Spleen (tissue), 11 donors: ENCODE measurements at regions not wholly inside any gene's neighbourhood (a gene's known extent, or its start where the extent isn't known, plus 50 kb on each side); places are given as distances from the start of the nearest gene placed in this dataset.

Experiments
- DNase-seq: peaks from one replicate; pipeline ENCODE4 v3.0.0-alpha.2; 2020
- H3K27ac ChIP-seq, 8 donors: fragments of 200-600 bp; sonication (generic) in 7 of 8; 1 replicate in 4 of 8; 2 replicates in 4 of 8; pipeline versions ENCODE4 v1.5.0 to v1.8.0; 2016 to 2021; ENCODE audit warnings: inconsistent platforms in 4 of 8, mild to moderate bottlenecking in 4 of 8, moderate library complexity in 1 of 8
- H3K27me3 ChIP-seq, 7 donors: fragments of 200-600 bp; sonication (generic) in 6 of 7; replicated peaks in 1 of 7; 1 replicate in 4 of 7; 2 replicates in 3 of 7; pipeline versions ENCODE4 v1.5.0 to v1.8.0; 2016 to 2021; ENCODE audit warnings: inconsistent platforms in 3 of 7, mild to moderate bottlenecking in 1 of 7
- H3K36me3 ChIP-seq, 6 donors: fragments of 200-600 bp; sonication (generic) in 5 of 6; 1 replicate in 4 of 6; 2 replicates in 2 of 6; pipeline versions ENCODE4 v1.5.0 to v1.8.0; 2016 to 2021; ENCODE audit warnings: inconsistent platforms in 2 of 6
- H3K4me1 ChIP-seq, 6 donors: fragments of 200-600 bp; sonication (generic) in 5 of 6; 1 replicate in 3 of 6; 2 replicates in 3 of 6; pipeline versions ENCODE4 v1.5.0 to v1.8.0; 2016 to 2021; ENCODE audit warnings: inconsistent platforms in 3 of 6
- H3K4me3 ChIP-seq, 8 donors: fragments of 200-600 bp; sonication (generic) in 7 of 8; 1 replicate in 4 of 8; 2 replicates in 4 of 8; pipeline versions ENCODE4 v1.5.0 to v1.8.0; 2016 to 2021; ENCODE audit warnings: inconsistent platforms in 4 of 8, mild to moderate bottlenecking in 4 of 8, moderate library complexity in 2 of 8
- H3K9me3 ChIP-seq, 8 donors: fragments of 200-600 bp; sonication (generic) in 7 of 8; 1 replicate in 4 of 8; 2 replicates in 4 of 8; pipeline versions ENCODE4 v1.5.0 to v1.8.0; 2016 to 2021; ENCODE audit warnings: inconsistent platforms in 4 of 8
- CTCF ChIP-seq, 11 experiments: fragments of 200-600 bp in 7 of 11; fragments of 450-650 bp in 4 of 11; sonication (generic) in 4 of 11; IDR thresholded peaks in 8 of 11; conservative IDR thresholded peaks in 3 of 11; 1 replicate in 7 of 11; 2 replicates in 4 of 11; pipeline versions ENCODE4 v1.4.0 to v1.8.0; 2016 to 2021; ENCODE audit warnings: antibody characterized with exemption in 11 of 11, inconsistent platforms in 4 of 11, mild to moderate bottlenecking in 1 of 11
- POLR2A ChIP-seq, 3 donors: fragments of 450-650 bp; IDR thresholded peaks; one replicate each; pipeline ENCODE4 v1.5.1; 2017; ENCODE audit warnings: antibody characterized with exemption in 3 of 3, mild to moderate bottlenecking in 1 of 3
- POLR2AphosphoS5 ChIP-seq, 3 donors: sonication (generic); formaldehyde crosslinking; IDR thresholded peaks; one replicate each; pipeline ENCODE4 v1.5.1; 2017; ENCODE audit warnings: antibody characterized with exemption in 3 of 3
- WGBS, 5 donors: extraction: QIAGEN DNeasy Blood & Tissue Kit in 3 of 5; methylation state at CpG; one replicate each; pipeline versions ENCODE4 v1.1.5 to v1.1.7; 2013 to 2018; 5-methylcytosine and 5-hydroxymethylcytosine counted together
- intact Hi-C: fragments of 100-400 bp; cut with DNase I; formaldehyde crosslinking; loops from one replicate; pipeline ENCODE4 v1.15.0; 2023; ENCODE audit warnings: low total_unique reads
- donor health status: healthy with polysubstance abuse.
- donor health status: DM: no; HTN: no; CAD: no; lungs with moderate emphysema.
- donor health status: DM: no; HTN: no; CAD: no.
- donor health status: Bipolar disorder and iron deficiency.
- donor health status: healthy.
- donor health status: DM: no; HTN: no; CAD: no.
- donor health status: DM: yes; HTN: yes; CAD: no.

- 64 to 80% (median 76%) methylated on average over 3 of the region's 3 CpGs for WGBS, 5 donors
- intact Hi-C loops = no loop called here
- TF ChIP-seq CTCF (IDR thresholded peaks at IDR 0.05 in 8 of 11, conservative IDR thresholded peaks at IDR 0.05 in 3 of 11) = no peak
- no peak for TF ChIP-seq POLR2AphosphoS5 (IDR thresholded peaks at IDR 0.05)
- TF ChIP-seq POLR2A (IDR thresholded peaks at IDR 0.05) = no peak
- no peak overlapping the region for H3K4me3 ChIP-seq
- H3K4me1 ChIP-seq = no peaks in the 10 kb centered on the region
- H3K36me3 ChIP-seq = no peaks in the 10 kb centered on the region
- no peak overlapping the region for H3K27ac ChIP-seq
- DNase-seq = no peak
- H3K27me3 ChIP-seq = no peaks in the 10 kb centered on the region
- peaks cover 0 to 24% (median 17%) of the 10 kb centered on the region in 8 donors for H3K9me3 ChIP-seq
Observed at GRCh38 chr21:23837564-23837963, 1769.7 kb downstream of the MRPL39 start.

- TF ChIP-seq POLR2A (IDR thresholded peaks at IDR 0.05) (no peak), POLR2AphosphoS5 (IDR thresholded peaks at IDR 0.05) (no peak), CTCF (IDR thresholded peaks at IDR 0.05 in 8 of 11, conservative IDR thresholded peaks at IDR 0.05 in 3 of 11) (no peak)
- H3K9me3 ChIP-seq = no peaks in the 10 kb centered on the region
- intact Hi-C loops = no loop called here
- H3K27me3 ChIP-seq = no peaks in the 10 kb centered on the region
- no peaks in the 10 kb centered on the region for H3K4me1 ChIP-seq
- 41 to 64% (median 51%) methylated on average over 3 of the region's 3 CpGs for WGBS, 5 donors
- H3K27ac ChIP-seq = no peak overlapping the region
- H3K4me3 ChIP-seq = no peak overlapping the region
- DNase-seq = no peak
- H3K36me3 ChIP-seq = no peaks in the 10 kb centered on the region
Observed at GRCh38 chr21:23822760-23823159, 1784.5 kb downstream of the MRPL39 start.

GRCh38 chr21:23817337-23817736 lies 1789.9 kb downstream of the MRPL39 start:
- no peak overlapping the region for H3K27ac ChIP-seq
- DNase-seq = no peak
- 55 to 73% (median 67%) methylated on average over 1 of the region's 1 CpG for WGBS, 5 donors
- no peak overlapping the region for H3K4me3 ChIP-seq
- no peaks in the 10 kb centered on the region for H3K27me3 ChIP-seq
- H3K4me1 ChIP-seq = peaks cover 0 to under 1% (median 0%) of the 10 kb centered on the region in 6 donors
- intact Hi-C loops = no loop called here
- TF ChIP-seq POLR2A (IDR thresholded peaks at IDR 0.05) (no peak), CTCF (IDR thresholded peaks at IDR 0.05 in 8 of 11, conservative IDR thresholded peaks at IDR 0.05 in 3 of 11) (no peak)
- no peaks in the 10 kb centered on the region for H3K36me3 ChIP-seq
- H3K9me3 ChIP-seq = no peaks in the 10 kb centered on the region

- Histone ChIP-seq H3K9me3 (no peaks in the 10 kb centered on the region), H3K27me3 (no peaks in the 10 kb centered on the region), H3K4me3 (no peak overlapping the region), H3K27ac (no peak overlapping the region), H3K4me1 (peaks cover 0 to 12% (median 0%) of the 10 kb centered on the region in 6 donors), H3K36me3 (no peaks in the 10 kb centered on the region)
- TF ChIP-seq POLR2A (IDR thresholded peaks at IDR 0.05) (no peak), POLR2AphosphoS5 (IDR thresholded peaks at IDR 0.05) (no peak), CTCF (IDR thresholded peaks at IDR 0.05 in 8 of 11, conservative IDR thresholded peaks at IDR 0.05 in 3 of 11) (no peak)
- WGBS, 5 donors = 80 to 90% (median 85%) methylated on average over 4 of the region's 4 CpGs
- no peak for DNase-seq
- intact Hi-C loops = no loop called here
Observed at GRCh38 chr21:23812485-23812884, 1794.8 kb downstream of the MRPL39 start.
